NCI-H1048 (cell line): ENCODE measurements at regions not wholly inside any gene's neighbourhood (a gene's known extent, or its start where the extent isn't known, plus 50 kb on each side); places are given as distances from the start of the nearest gene placed in this dataset.

Experiments
- DNase-seq: peaks from one replicate; lab custom pipeline; 2025; lab: John Stamatoyannopoulos, UW

- DNase-seq: no peak
Measured at GRCh38 chr13:105527127-105527526, 1008.3 kb downstream of the EFNB2 start.

- DNase-seq: no peak
Measured at GRCh38 chr13:105519771-105520170, 1015.7 kb downstream of the EFNB2 start.

- no peak for DNase-seq
Measured at GRCh38 chr13:105518086-105518485, 1017.4 kb downstream of the EFNB2 start.

- no peak for DNase-seq
Measured at GRCh38 chr13:105514401-105514800, 1021.1 kb downstream of the EFNB2 start.

GRCh38 chr13:105513448-105513847 lies 1022.0 kb downstream of the EFNB2 start:
- DNase-seq: no peak

GRCh38 chr13:105509981-105510762 lies 1025.3 kb downstream of the EFNB2 start:
- DNase-seq: no peak

GRCh38 chr13:105506463-105506862 lies 1029.0 kb downstream of the EFNB2 start:
- no peak for DNase-seq

GRCh38 chr13:105502193-105502592 lies 1033.3 kb downstream of the EFNB2 start:
- no peak for DNase-seq

- DNase-seq: no peak
Measured at GRCh38 chr13:105497597-105497996, 1037.9 kb downstream of the EFNB2 start.

GRCh38 chr13:105492216-105492615 lies 1043.2 kb downstream of the EFNB2 start:
- DNase-seq: no peak

- DNase-seq: no peak
Measured at GRCh38 chr13:105491345-105491744, 1044.1 kb downstream of the EFNB2 start.

GRCh38 chr13:105485081-105485480 lies 1050.4 kb downstream of the EFNB2 start:
- DNase-seq: no peak

GRCh38 chr13:105474983-105475610 lies 1060.4 kb downstream of the EFNB2 start:
- no peak for DNase-seq

GRCh38 chr13:105471673-105472072 lies 1063.8 kb downstream of the EFNB2 start:
- DNase-seq: no peak

- no peak for DNase-seq
Measured at GRCh38 chr13:105466376-105466775, 1069.1 kb downstream of the EFNB2 start.

GRCh38 chr13:105465745-105466144 lies 1069.7 kb downstream of the EFNB2 start, which contains the start of gene DAOA:
DAOA (plus strand) TSS chr13:105466045.
- DNase-seq: no peak

GRCh38 chr13:105465251-105465650 lies 1070.2 kb downstream of the EFNB2 start:
- DNase-seq: no peak

GRCh38 chr13:105464249-105464648 lies 1071.2 kb downstream of the EFNB2 start:
- DNase-seq: no peak

- DNase-seq: no peak
Measured at GRCh38 chr13:105463011-105463501, 1072.4 kb downstream of the EFNB2 start.

- DNase-seq: no peak
Measured at GRCh38 chr13:105462098-105462497, 1073.4 kb downstream of the EFNB2 start.

GRCh38 chr13:105452895-105453294 lies 1082.6 kb downstream of the EFNB2 start:
- DNase-seq: no peak

GRCh38 chr13:105450784-105451183 lies 1084.7 kb downstream of the EFNB2 start:
- DNase-seq: no peak

GRCh38 chr13:105448811-105449210 lies 1086.7 kb downstream of the EFNB2 start:
- DNase-seq: no peak
